HG02759 (cell line): ENCODE measurements at regions not wholly inside any gene's neighbourhood (a gene's known extent, or its start where the extent isn't known, plus 50 kb on each side); places are given as distances from the start of the nearest gene placed in this dataset.

ENCODE experiments used
- ATAC-seq: cut with Tn5 transposase; IDR thresholded peaks from one replicate; pipeline ENCODE4 v1.9.1; 2021; ENCODE audit warnings: mild to moderate bottlenecking, moderate library complexity; ENCODE audit not compliant: unreplicated experiment

DNA sequence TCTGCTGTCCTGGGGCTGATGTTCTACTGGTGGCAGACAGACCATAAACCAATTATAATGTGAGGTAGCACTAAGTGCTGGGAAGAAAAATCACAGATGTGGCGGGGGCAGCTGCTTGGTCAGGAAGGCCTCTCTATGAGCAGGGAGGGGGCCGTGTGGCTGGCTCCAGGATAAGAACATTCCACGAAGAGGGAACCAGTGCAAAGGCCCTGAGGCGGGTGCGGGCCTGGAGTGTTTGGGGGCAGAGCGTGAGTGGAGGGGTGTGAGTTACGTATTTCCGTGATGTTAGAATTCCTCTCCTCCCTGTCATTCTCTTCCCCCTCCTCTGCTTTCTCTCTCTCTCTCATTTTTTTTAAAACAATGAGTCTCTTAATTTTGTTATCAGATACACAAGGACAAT is 67.2 kb downstream of the CEBPB start:
- no peak for ATAC-seq

DNA sequence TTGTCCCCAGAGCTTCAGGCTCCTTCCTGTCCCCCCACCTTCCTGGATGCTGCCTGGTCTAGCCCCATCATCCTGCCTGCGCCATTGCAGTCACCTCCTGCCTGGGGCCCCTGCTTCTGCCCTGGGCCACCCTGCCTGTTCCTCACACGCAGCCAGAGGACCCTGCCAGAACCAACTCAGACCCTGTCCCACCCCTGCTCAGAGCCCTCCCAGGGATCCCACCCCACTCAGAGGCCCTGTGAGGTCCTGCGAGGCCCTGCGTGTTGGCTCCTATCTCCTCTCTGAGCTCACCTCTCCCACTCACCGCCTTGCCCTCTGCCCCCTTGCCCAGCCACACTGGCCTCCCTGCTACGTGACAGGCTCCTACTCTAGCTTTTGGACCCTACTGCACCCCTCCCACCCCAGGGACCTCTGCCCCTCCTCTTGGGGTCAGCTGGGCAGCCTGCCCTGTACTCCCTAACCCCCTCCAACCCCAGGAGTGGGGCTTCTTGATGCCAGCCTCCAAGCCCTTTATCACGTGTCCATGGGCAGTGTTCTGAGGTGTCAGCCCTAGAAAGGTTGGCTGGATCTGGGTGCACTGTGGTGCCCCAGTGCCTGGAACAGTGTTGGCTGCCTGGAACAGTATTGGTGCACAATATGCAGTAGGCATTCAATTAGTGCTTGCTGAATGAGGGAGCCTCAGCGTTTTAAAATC is 68.3 kb downstream of the CEBPB start:
- ATAC-seq, result no peak

DNA sequence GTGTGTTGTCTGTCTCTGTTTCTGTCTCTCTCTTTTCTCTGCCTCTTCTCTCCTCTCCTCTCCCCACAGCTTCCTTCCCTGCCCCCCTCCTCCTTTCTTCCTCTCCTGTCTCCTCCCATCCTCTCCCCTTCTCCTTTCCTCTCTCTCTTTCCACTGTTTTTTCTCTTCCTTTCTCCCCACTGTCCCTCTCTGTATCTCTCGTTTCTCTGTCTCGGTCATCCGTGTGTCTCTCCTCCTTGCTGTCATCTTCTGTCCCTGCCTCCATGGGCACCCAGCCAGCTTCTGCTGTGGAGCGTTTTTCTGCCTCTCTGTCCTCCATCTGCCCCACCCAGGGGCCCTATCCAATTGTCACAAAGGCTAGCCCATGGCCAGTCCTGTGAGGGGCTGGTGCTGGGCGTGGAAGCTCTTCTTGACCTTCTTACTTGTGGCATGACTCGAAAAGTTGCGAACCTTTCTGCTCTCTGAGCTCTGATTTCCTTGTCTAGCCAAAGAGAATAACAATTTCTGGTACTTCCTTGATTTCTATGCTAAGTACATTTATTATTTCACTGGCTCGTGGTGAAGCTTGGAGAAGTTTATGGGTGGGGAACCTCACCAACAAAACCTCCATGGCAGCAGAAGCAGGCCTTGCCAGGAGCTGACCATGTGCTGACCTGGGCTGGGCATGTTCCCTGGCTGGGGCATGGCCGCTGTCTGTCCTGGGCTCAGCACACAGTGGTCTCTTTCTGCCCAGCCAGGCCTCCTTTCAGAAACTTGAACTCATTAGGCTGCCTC is 69.3 kb downstream of the CEBPB start:
- ATAC-seq, result no peak

DNA sequence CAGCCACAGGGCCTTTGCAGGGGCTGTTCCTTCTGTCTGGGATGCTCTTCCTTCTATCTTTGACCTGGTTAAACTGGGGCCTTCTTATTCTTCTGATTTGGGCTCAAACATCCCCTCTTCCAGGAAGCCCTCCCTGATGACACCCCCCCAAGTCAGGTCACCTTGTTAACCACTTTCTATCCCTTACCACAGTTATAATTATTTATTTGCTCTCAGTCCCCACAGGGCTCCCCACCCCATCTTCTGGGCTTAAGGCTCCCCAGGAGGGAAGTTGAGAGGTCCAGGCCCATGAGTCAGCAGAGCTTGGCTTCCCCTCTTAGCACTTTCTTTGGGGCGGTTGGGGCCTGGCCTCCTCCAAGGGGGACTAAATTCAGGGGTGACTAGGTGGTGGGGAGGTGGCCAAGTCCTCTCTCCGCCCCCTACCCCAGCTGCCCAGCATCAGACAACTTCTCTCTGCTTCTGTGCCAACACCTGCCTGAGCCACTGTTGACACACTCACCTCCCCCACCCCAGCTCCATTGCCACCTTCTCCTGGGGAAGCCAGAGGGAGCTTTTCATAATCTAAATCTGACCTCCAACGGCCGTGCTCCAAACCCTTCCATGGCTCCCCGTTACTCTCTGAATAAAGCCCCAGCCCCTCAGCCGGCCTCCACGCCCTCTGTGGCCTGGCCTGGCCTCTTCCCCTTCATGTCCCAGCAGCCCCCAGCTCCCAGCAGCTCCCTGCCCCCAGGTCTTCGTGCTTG is 70.0 kb downstream of the CEBPB start:
- ATAC-seq, result no peak

DNA sequence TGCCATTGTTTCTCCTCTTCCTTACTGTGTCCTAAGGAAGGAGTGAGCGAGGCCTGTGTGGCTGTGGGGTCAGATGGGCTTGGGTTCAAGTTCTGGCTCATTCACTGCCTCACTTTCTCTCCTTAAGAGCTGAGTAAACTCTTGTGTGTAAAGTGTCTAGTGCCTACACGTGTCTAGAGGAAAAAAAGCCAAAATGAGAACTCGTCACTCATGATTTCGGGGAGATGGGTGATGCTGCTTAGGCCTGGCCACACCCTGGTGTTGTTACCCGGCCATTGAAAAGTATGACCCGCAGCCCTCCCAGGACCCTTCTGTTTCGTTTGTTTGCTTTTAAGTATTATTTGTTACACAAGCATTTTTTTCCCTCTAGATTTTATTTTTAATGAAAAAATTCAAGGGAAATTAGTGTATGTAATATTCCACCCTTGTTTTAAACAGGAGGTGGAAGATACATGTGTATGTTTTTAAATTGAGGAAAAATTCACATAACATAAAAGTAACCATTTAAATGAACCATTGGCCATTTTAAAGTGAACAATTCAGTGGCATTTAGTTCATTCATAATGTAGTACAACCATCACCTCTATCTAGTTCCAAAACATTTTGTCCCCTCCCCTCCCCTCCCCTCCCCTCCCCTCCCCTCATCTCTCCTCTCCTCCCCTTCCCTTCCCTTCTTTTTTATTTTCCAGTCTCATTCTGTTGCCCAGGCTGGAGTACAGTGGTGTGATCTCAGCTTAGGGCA is 71.0 kb downstream of the CEBPB start:
- no peak for ATAC-seq

DNA sequence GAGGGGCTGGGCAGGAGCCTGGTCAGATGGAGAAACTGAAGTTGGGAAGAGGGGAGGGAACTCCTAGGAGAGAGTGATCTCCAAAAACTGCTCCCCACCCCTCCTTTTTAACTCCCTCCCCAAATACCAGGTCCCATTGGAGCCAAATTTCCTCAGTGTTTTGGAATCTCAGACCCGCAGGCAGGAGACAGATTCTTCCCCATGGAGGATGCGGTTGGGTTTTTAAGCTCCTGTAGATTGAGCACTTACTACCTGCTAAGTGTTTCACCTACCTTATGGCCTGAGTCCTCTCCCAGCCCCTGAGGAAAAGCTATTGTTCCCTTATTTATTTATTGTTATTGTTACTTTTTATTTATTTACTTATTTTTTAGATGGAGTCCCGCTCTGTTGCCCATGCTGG is 73.2 kb downstream of the CEBPB start:
- no peak for ATAC-seq

DNA sequence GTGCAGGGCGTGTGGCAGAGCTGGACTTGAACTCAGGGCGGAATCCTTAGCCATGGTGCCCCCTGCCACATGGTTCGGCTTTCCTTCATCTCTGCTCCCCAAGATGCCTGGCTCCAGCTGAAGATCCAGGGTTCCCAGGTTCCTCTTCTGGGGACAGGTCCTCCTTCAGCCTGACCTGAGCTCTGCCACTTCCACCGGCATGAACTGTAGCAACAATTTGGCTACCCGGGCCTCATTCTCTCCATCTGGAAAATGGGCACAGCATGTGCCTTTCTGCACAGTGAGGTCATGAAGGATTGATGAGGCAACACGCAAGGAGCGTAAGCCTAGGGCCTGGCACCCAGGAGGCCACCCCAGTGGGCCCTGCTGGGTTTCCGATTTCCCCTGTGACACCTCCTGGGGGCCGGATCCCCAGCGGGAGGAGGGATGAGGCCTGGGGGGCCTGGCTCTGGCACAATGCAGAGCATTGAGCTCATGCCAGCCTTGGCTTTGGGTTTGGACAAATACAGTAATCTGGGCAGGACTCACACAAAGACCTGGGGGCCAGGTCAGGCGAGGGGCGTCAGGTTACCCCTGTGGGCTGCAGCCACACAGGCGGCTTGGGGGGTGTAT is 74.0 kb downstream of the CEBPB start:
- ATAC-seq, result no peak

DNA sequence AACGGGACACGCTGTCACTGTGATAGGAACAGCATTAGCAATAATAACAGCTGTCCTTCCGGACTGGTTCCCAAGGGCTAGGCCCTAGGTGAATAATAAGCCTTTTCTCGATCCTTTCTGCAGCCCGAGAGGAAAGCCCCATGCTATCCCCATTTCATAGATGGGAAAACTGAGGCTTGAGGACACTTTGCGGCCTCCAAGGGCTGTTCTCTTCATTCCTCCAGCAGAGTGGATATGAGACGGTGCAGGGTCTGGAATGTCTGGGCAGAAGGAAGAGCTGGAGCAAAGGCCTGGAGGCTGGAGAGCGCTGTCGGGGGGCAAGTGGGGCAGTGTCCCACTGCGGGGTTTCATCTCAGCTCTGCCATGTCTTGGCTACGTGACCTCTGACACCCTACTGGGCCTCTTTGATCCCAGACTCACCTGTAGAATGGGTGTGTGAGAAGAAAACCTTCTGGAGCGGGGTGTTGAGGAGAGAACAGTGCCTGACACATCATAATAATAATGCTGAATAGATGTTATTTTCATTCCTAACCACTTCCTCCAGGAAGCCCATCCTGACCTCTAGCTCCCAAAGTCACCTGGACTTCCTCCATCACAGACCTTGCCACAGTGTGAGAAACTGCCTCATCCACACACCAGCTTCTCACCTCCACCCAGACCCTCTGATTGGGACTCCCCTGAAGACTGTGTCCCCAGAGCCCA is 74.8 kb downstream of the CEBPB start:
- no peak for ATAC-seq

DNA sequence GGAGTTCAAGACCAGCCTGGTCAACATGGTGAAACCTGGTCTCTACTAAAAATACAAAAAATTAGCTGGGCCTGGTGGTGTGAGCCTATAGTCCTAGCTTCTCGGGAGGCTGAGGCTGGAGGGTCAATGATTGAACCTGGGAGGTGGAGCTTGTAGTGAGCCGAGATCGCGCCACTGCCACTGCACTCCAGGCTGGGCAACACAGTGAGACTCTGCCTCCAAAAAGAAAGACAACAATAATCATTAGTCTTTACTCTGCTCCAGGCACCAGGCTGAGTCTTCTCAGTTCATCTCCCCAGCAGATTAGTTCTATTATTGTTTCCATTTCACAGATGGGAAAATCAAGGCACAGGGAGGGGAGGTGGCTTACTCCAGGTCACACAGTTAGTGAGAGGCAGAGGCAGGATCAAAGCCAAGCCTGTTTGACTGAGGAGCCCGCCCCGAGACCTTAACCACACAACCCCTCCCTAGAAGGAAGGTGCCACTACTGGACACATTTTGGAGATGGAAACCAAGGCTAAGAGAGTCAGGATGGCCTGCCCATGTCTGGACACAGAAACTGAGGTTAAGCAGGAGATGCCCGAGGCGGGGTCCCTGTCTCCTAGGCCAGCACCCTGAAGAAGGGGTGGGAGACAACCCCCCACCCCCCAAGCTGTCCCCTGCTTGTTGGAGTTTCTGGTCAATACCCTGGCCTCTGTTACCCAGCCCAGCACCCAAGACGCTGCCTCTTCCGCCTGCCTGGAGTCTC is 75.8 kb downstream of the CEBPB start:
- ATAC-seq, result no peak

DNA sequence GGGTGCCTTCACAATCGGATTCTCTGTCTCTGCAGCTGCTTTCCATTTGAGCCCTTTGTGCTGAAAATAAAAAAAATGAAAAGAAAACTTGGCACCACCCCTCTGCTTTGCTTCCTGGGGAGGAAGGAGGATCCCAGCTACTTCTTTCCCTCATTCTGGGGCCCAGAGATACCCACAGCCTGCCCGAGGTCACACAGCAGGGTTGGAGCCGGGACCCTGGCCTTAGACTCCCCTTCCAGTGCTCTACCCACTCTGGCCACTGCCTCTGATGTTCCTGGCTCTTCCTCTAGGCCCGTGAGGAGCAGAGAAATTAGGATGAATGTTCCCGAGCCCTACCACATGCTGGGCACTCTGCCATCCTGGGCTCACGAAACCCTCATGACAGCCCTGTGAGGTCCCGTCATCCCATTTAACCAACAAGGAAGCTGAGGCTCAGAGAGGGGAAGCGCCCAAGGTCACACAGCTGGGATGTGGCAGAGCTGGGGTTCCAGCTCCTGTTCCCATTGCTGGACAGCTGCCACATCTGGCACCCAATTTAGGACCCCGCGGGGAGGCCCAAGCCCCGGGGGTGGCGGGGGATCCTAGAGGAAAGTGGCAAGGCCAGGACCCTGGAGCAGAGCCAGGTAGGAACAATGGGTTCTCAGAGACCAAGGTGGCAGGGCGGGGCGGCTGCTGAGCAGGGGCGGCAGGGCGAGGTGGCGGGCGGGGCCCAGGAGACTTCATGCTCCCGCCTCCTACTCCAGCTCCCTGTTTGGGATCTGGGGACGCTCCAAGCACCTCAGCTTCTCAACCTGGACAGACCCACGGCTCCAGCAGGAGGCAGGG is 76.6 kb downstream of the CEBPB start:
- ATAC-seq, result no peak

DNA sequence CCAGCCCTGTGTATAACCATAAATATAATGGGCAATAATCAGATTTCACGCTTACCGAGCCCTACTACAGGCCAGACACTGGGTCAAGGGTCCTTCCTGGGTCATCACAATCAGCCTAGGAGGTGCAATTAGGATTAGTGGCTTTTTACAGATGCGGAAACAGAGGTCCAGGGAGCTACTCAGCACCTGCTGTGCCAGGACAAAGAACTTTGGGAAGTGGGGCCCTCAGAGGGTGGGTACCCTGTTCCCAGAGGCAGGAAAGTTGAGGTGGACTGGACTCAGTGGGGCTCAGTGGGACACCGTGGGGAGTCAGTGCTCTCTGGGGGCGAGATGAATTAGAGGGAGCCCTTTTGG is 77.2 kb downstream of the CEBPB start:
- no peak for ATAC-seq

DNA sequence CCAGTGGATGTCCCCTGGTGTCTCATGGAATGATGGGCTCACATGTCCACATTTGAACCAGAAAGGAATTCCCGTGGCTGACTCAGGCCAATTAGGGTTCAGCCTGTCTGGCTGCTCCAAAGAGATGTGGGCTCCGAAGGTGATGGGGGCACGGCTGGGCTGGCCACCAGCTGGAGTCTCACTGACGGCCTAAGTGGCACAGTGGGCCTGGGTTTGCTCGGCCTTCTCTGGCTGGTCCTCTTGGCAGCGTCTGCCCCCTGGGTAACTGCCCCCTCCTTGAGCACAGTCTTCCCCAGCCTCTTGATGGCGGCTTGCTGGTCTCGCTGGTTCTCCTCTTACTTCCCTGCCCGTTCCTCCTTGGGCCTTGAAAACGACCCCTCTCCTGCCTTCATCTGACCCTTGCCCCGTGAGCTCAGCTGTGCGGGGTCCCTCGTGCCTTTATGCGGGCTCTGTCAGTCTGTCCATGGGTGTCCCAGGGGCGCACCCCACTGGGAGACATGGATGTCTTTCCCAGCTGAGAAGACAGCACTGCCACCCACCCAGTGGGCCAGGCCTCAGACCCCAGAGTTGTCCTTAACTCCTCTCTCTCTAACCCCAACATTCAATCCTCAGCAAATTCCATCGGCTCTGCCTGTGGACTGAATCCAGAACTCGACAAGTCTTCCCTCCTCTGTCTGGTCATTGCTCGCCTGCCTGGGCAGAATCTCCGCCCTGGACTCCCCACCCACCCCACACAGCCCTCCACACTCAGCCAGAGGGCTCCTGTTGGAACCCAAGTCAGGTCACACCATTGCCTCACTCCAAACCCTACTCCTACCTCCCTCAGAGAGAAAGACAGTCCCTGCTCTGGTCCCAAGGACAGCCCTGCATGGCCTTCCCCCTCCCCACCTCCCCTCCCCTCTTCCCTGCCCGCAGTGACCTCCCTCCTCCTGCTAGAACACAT is 78.7 kb downstream of the CEBPB start:
- no peak for ATAC-seq

DNA sequence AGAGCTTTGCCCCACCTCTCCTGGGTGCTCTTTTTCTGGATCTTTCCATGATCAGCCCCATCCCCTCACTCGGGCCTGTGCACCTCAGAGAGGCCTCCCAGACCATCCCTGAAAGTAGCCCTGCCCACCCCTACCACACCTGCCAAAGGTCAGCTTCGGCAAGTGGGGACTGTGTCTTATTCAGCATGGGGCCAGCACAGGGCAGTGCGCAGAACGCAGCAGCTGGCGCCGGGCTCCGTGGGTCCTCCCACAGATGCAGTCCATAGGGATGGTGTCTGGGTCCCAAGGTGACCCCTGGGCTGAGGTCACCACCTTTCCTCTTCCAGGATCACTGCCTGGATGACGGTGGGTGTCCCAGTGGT is 79.4 kb downstream of the CEBPB start:
- ATAC-seq, result no peak

DNA sequence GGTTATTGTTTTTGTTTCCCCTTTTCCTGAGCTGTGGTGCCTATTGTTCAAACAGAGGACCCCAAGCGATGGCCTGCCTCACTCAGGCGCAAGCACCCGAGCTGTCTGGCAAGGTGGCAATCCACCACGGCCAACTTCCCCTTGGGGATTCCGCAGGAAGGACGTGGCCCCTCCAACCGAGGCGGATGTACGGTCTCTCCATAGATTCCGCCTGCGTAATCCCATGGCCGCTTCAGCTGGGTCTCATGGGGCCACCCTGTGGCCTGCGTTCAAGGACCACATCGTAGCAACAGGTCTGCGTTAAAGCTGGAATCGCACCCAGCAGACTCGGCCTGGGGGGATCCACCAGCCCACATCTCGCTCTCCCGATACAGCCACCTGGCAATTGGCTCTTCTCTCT is 79.9 kb downstream of the CEBPB start:
- no peak for ATAC-seq

DNA sequence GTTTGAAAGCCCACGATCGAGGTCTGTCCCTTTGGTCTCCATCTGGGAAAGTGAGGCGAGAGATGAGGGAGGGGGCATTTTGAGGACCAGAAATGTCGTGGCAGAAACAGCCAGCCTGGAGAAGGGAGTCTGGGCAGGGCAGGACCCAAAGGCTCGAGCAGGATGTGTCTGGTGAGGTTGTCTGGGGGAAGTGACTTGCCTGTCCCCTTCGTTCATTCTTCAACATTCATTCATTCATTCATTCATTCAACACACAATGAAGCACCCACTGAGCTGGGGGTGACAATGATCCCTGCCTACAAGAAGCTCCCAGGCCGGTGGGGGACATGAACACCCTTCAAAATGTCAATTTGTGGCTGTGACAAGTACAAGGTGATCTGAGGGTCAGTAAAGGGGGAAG is 80.5 kb downstream of the CEBPB start:
- no peak for ATAC-seq

DNA sequence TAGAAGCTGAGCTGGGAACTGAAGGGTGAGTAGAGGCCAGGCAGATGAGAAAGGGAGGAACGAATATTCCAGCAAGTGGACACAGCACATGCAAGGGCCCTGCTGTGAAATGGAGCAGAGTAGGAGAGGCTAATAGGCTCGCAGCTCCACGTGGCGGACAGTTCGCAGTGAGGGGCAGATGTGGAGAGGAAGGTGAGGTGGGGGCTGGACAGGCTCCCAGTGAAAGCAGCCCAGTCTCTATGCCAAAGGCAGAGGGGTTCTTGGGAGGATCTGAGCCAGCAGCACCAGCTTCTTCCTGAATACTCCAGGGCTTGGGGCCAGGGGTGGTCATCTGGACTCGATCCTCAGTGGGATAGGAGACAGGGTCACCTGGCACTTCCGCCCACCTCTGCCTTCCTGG is 81.0 kb downstream of the CEBPB start:
- no peak for ATAC-seq

DNA sequence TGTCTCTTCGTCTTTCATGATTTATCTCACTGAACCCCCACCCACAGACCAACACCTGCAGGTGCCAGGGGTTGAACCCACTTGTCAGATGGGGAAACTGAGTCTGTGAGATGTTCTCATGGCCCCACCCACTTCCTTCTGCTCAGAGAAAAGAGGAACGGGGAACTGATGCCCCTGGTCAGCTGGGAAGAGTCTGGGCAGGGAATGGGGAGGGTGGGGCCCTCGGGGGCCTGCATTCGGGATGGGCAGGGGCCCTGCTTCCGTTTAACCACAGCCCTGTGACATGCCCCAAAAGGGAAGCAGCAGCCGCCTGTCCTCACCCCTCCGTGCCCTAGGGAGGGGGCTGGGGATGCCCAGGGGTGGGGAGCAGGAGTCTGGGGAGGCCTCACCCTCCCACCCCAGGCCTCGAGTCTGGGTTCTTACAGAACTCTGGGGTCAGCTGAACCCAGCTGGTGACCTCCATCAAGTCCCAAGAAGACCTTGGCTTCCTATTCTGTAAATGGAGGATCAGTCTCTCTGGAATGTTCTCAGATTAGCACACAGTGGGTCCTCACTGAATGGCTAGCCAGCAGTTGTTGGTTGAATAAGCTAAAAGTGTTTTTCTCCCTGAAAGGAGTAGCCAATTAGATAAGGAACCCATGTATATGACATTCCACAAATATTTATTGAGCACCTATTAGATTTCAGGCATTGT is 81.5 kb downstream of the CEBPB start:
- ATAC-seq, result no peak
